Heart left ventricle (tissue), 13 donors: ENCODE measurements at regions not wholly inside any gene's neighbourhood (a gene's known extent, or its start where the extent isn't known, plus 50 kb on each side); places are given as distances from the start of the nearest gene placed in this dataset.

Experiments
- POLR2A ChIP-seq, 2 donors: fragments of 450-650 bp; IDR thresholded peaks; one replicate each; pipeline ENCODE4 v1.6.1; 2017; ENCODE audit warnings: antibody characterized with exemption in 2 of 2, mild to moderate bottlenecking in 2 of 2, moderate library complexity in 2 of 2
- TF ChIP-seq, protein P1 (sequence below), 12 donors: fragments of 200-600 bp; sonication (generic) in 4 of 12; IDR thresholded peaks; one replicate each; pipeline versions ENCODE4 v1.5.0 to v1.8.0; 2018 to 2022; ENCODE audit warnings: antibody characterized with exemption in 12 of 12, mild to moderate bottlenecking in 5 of 12
- donor health status: ischemic (EF 13 %, LVEDD 7.1; RV severe dilation, severe dysfunction).
- donor health status: DM: no; HTN: yes; CAD: no.
- donor health status: DM: no; HTN: no; CAD: no.
- donor health status: ischemic (EF 25% LVEDD 6.9; RV normal size, moderate dysfunction).
- donor health status: ischemic (EF 25% LVEDD 5.7; RV mildly dilated, moderate dysfunction).
- donor health status: ischemic (EF 35%, LVEDD 5.7; RV mildly dilated, moderate dysfunction).
- donor health status: nonischemic (EF 11% LVEDD 7.7; RV severe dilation, severe dysfunction).
- donor health status: DM: yes; HTN: yes; CAD: no.
- donor health status: PGD.
- donor health status: ischemic (EF 29% LVEDD 5.4; RV normal size, mild dysfunction).
- donor health status: nonischemic (EF 23%, LVEDD 6.1; RV moderate dilation, normal function).

GRCh38 chr6:40331545-40331944, 255.6 kb downstream of the LRFN2 start:
- TF ChIP-seq, protein P1, sequence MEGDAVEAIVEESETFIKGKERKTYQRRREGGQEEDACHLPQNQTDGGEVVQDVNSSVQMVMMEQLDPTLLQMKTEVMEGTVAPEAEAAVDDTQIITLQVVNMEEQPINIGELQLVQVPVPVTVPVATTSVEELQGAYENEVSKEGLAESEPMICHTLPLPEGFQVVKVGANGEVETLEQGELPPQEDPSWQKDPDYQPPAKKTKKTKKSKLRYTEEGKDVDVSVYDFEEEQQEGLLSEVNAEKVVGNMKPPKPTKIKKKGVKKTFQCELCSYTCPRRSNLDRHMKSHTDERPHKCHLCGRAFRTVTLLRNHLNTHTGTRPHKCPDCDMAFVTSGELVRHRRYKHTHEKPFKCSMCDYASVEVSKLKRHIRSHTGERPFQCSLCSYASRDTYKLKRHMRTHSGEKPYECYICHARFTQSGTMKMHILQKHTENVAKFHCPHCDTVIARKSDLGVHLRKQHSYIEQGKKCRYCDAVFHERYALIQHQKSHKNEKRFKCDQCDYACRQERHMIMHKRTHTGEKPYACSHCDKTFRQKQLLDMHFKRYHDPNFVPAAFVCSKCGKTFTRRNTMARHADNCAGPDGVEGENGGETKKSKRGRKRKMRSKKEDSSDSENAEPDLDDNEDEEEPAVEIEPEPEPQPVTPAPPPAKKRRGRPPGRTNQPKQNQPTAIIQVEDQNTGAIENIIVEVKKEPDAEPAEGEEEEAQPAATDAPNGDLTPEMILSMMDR (IDR thresholded peaks at IDR 0.05), result no peak
- TF ChIP-seq POLR2A (IDR thresholded peaks at IDR 0.05), result no peak
